Gastrocnemius medialis (tissue), 4 donors: ENCODE measurements at regions not wholly inside any gene's neighbourhood (a gene's known extent, or its start where the extent isn't known, plus 50 kb on each side); places are given as distances from the start of the nearest gene placed in this dataset.

Source experiments
- POLR2A ChIP-seq, 2 donors: fragments of 450-650 bp; IDR thresholded peaks; one replicate each; pipeline ENCODE4 v1.6.1; 2017; ENCODE audit warnings: antibody characterized with exemption in 2 of 2, mild to moderate bottlenecking in 2 of 2, moderate library complexity in 2 of 2
- TF ChIP-seq, protein P1 (sequence below), 5 experiments: fragments of 450-650 bp in 3 of 5; fragments of 200-600 bp in 2 of 5; sonication (generic) in 2 of 5; IDR thresholded peaks in 4 of 5; conservative IDR thresholded peaks in 1 of 5; 1 replicate in 4 of 5; 2 replicates in 1 of 5; pipeline ENCODE4 v1.5.1; 2016 to 2019; ENCODE audit warnings: antibody characterized with exemption in 5 of 5, mild to moderate bottlenecking in 3 of 5, moderate library complexity in 3 of 5

DNA sequence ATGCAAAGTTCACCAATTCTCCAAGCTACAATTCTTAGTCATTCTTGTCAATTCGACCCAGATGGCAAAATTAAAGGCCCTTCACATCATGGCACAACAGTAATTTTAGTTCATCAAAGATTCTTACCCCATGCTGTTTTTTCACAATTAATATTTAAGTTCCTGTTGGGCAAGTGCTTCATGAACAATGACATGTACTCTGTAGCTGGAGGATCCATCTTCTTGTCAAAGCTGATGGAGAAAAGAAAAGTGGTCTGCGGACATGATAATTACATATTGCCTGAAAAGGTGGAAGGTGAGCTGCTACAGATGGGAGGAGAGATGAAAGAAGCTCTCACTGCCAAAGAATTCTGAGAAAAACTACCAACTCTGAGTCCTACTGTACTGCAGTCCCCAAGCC lies 1370.3 kb upstream of the SLC10A2 start:
- TF ChIP-seq, protein P1, sequence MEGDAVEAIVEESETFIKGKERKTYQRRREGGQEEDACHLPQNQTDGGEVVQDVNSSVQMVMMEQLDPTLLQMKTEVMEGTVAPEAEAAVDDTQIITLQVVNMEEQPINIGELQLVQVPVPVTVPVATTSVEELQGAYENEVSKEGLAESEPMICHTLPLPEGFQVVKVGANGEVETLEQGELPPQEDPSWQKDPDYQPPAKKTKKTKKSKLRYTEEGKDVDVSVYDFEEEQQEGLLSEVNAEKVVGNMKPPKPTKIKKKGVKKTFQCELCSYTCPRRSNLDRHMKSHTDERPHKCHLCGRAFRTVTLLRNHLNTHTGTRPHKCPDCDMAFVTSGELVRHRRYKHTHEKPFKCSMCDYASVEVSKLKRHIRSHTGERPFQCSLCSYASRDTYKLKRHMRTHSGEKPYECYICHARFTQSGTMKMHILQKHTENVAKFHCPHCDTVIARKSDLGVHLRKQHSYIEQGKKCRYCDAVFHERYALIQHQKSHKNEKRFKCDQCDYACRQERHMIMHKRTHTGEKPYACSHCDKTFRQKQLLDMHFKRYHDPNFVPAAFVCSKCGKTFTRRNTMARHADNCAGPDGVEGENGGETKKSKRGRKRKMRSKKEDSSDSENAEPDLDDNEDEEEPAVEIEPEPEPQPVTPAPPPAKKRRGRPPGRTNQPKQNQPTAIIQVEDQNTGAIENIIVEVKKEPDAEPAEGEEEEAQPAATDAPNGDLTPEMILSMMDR (IDR thresholded peaks at IDR 0.05 in 4 of 5, conservative IDR thresholded peaks at IDR 0.05 in 1 of 5) = no peak
- TF ChIP-seq POLR2A (IDR thresholded peaks at IDR 0.05) = no peak
